Trophoblast cell (in vitro differentiated cells and primary cell): ENCODE measurements at regions not wholly inside any gene's neighbourhood (a gene's known extent, or its start where the extent isn't known, plus 50 kb on each side); places are given as distances from the start of the nearest gene placed in this dataset.
"Not testable (repeated sequence)": the region's sequence is repeated elsewhere in the genome, so short reads cannot be mapped to it uniquely, and the experiment has no call there.

Source experiments
- DNase-seq, 2 donors: peaks; one replicate each; pipeline ENCODE4 v3.0.0-alpha.2; 2016
- H2AFZ ChIP-seq: 2 replicates; pipeline ENCODE4 v1.6.1; 2013; ENCODE audit warnings: low read length, moderate library complexity, mild to moderate bottlenecking; ENCODE audit not compliant: insufficient read depth, poor library complexity
- H2AK5ac ChIP-seq: 2 replicates; pipeline ENCODE4 v1.6.1; 2013; ENCODE audit warnings: mild to moderate bottlenecking, low read length
- H2BK120ac ChIP-seq: 2 replicates; pipeline ENCODE4 v1.6.1; 2013; ENCODE audit warnings: low read length, mild to moderate bottlenecking, moderate library complexity; ENCODE audit not compliant: insufficient read depth, poor library complexity
- H2BK12ac ChIP-seq: 2 replicates; pipeline ENCODE4 v1.6.1; 2013; ENCODE audit warnings: mild to moderate bottlenecking, low read length, moderate library complexity
- H2BK5ac ChIP-seq: 2 replicates; pipeline ENCODE4 v1.6.1; 2013; ENCODE audit warnings: low read length, low read depth, moderate library complexity, mild to moderate bottlenecking; ENCODE audit not compliant: poor library complexity
- H3K14ac ChIP-seq: 2 replicates; pipeline ENCODE4 v1.6.1; 2013; ENCODE audit warnings: mild to moderate bottlenecking, low read length
- H3K18ac ChIP-seq: 2 replicates; pipeline ENCODE4 v1.6.1; 2013; ENCODE audit warnings: mild to moderate bottlenecking, low read length
- H3K23ac ChIP-seq: 2 replicates; pipeline ENCODE4 v1.6.1; 2013; ENCODE audit warnings: low read length
- H3K27ac ChIP-seq: 2 replicates; pipeline ENCODE4 v1.5.1; 2013; ENCODE audit warnings: low read depth, mild to moderate bottlenecking, inconsistent platforms, low read length, moderate library complexity
- H3K27me3 ChIP-seq: 2 replicates; pipeline ENCODE4 v1.6.1; 2013; ENCODE audit warnings: inconsistent platforms, mild to moderate bottlenecking, low read length, moderate library complexity; ENCODE audit not compliant: insufficient read depth
- H3K36me3 ChIP-seq, 2 experiments: 1 replicate in 1 of 2; 2 replicates in 1 of 2; pipeline ENCODE4 v1.6.1; 2013; ENCODE audit warnings: low read length in 2 of 2, mild to moderate bottlenecking in 2 of 2, moderate library complexity in 1 of 2; ENCODE audit not compliant: insufficient read depth in 2 of 2, control insufficient read depth in 1 of 2
- H3K4ac ChIP-seq: 2 replicates; pipeline ENCODE4 v1.6.1; 2013; ENCODE audit warnings: low read depth, mild to moderate bottlenecking, low read length, moderate library complexity
- H3K4me1 ChIP-seq, 2 experiments: 1 replicate in 1 of 2; 2 replicates in 1 of 2; pipeline ENCODE4 v1.6.1; 2013; ENCODE audit warnings: low read length in 2 of 2, mild to moderate bottlenecking in 2 of 2, moderate library complexity in 1 of 2; ENCODE audit not compliant: insufficient read depth in 2 of 2, control insufficient read depth in 1 of 2
- H3K4me2 ChIP-seq: 2 replicates; pipeline ENCODE4 v1.6.1; 2013; ENCODE audit warnings: inconsistent platforms, mild to moderate bottlenecking, low read length, moderate library complexity
- H3K4me3 ChIP-seq: 2 replicates; pipeline ENCODE4 v1.5.1; 2013; ENCODE audit warnings: mild to moderate bottlenecking, low read depth, low read length, inconsistent platforms
- H3K79me1 ChIP-seq: one replicate; pipeline ENCODE4 v1.6.1; 2013; ENCODE audit warnings: low read length
- H3K79me2 ChIP-seq: 2 replicates; pipeline ENCODE4 v1.6.1; 2013; ENCODE audit warnings: low read length, mild to moderate bottlenecking; ENCODE audit not compliant: control insufficient read depth, insufficient read depth, poor library complexity
- H3K9ac ChIP-seq: 2 replicates; pipeline ENCODE4 v1.6.1; 2013; ENCODE audit warnings: mild to moderate bottlenecking, low read length
- H3K9me3 ChIP-seq: 2 replicates; pipeline ENCODE4 v1.6.1; 2013; ENCODE audit warnings: low read depth, mild to moderate bottlenecking, control low read depth, inconsistent platforms, low read length; ENCODE audit not compliant: insufficient read depth
- H4K12ac ChIP-seq: 2 replicates; pipeline ENCODE4 v1.6.1; 2013; ENCODE audit warnings: low read depth, mild to moderate bottlenecking, low read length, moderate library complexity
- H4K8ac ChIP-seq: 2 replicates; pipeline ENCODE4 v1.6.1; 2013; ENCODE audit warnings: low read depth, mild to moderate bottlenecking, low read length, moderate library complexity
- H4K91ac ChIP-seq: one replicate; pipeline ENCODE4 v1.6.1; 2013; ENCODE audit warnings: low read depth, mild to moderate bottlenecking, low read length, moderate library complexity
- WGBS: extraction: QIAGEN DNeasy Blood & Tissue Kit; methylation state at CpG from one replicate; pipeline ENCODE4 v1.1.7; 2013; ENCODE audit warnings: missing lambda C conversion rate; ENCODE audit not compliant: insufficient read length, insufficient coverage; ENCODE audit errors: extremely low coverage; 5-methylcytosine and 5-hydroxymethylcytosine counted together

- H3K4me2 ChIP-seq: no peak overlapping the region
- H3K79me1 ChIP-seq: no peaks in the 10 kb centered on the region
- H3K4me1 ChIP-seq: no peaks in the 10 kb centered on the region
- no peak overlapping the region for H4K91ac ChIP-seq
- H3K4ac ChIP-seq: no peak overlapping the region
- H3K27me3 ChIP-seq: no peaks in the 10 kb centered on the region
- H2BK12ac ChIP-seq: no peak overlapping the region
- H4K8ac ChIP-seq: no peak overlapping the region
- WGBS: no CpG with 5 or more reads among the region's 4 CpGs
- H3K23ac ChIP-seq: no peak overlapping the region
- H3K27ac ChIP-seq: no peak overlapping the region
- H2AK5ac ChIP-seq: no peak overlapping the region
- H2AFZ ChIP-seq: no peak overlapping the region
- no peak overlapping the region for H3K14ac ChIP-seq
- H3K9me3 ChIP-seq: peaks cover 4% of the 10 kb centered on the region
- no peak overlapping the region for H2BK5ac ChIP-seq
- no peak overlapping the region for H3K9ac ChIP-seq
- DNase-seq: no peak
- no peak overlapping the region for H3K4me3 ChIP-seq
- no peaks in the 10 kb centered on the region for H3K79me2 ChIP-seq
- no peaks in the 10 kb centered on the region for H3K36me3 ChIP-seq
- H4K12ac ChIP-seq: no peak overlapping the region
- no peak overlapping the region for H2BK120ac ChIP-seq
- no peak overlapping the region for H3K18ac ChIP-seq
Observed at GRCh38 chrY:21034151-21035061, 278.5 kb downstream of the RPS4Y2 start.

- not testable (repeated sequence) for H4K8ac ChIP-seq, H3K79me1 ChIP-seq, H3K23ac ChIP-seq, H3K9ac ChIP-seq, H3K14ac ChIP-seq, H3K27ac ChIP-seq, H2BK120ac ChIP-seq, H2BK12ac ChIP-seq, H3K18ac ChIP-seq, H2AK5ac ChIP-seq, H2AFZ ChIP-seq, H3K9me3 ChIP-seq, H2BK5ac ChIP-seq, H3K27me3 ChIP-seq, H3K4me1 ChIP-seq, H3K4me3 ChIP-seq, H4K91ac ChIP-seq, H3K4me2 ChIP-seq, DNase-seq, H3K36me3 ChIP-seq, H3K79me2 ChIP-seq, H4K12ac ChIP-seq, H3K4ac ChIP-seq
- WGBS: no CpG with 5 or more reads among the region's 5 CpGs
Observed at GRCh38 chrY:21037398-21037797, 281.5 kb downstream of the RPS4Y2 start.

- no peak for DNase-seq
- Histone ChIP-seq H3K79me1 (no peaks in the 10 kb centered on the region), H2BK12ac (no peak overlapping the region), H2AFZ (no peak overlapping the region), H2BK5ac (no peak overlapping the region), H3K9ac (no peak overlapping the region), H3K36me3 (no peaks in the 10 kb centered on the region), H3K4ac (no peak overlapping the region), H2BK120ac (no peak overlapping the region), H3K4me1 (no peaks in the 10 kb centered on the region), H3K27me3 (no peaks in the 10 kb centered on the region), H3K79me2 (no peaks in the 10 kb centered on the region), H3K4me3 (no peak overlapping the region), H4K91ac (no peak overlapping the region), H3K27ac (no peak overlapping the region), H3K18ac (no peak overlapping the region), H3K9me3 (peaks cover 4% of the 10 kb centered on the region), H3K14ac (no peak overlapping the region), H2AK5ac (no peak overlapping the region), H3K23ac (no peak overlapping the region), H4K8ac (no peak overlapping the region), H4K12ac (no peak overlapping the region), H3K4me2 (no peak overlapping the region)
- no CpG with 5 or more reads among the region's 8 CpGs for WGBS
Observed at GRCh38 chrY:21039811-21040210, 283.9 kb downstream of the RPS4Y2 start.

GRCh38 chrY:21040711-21041110, 284.8 kb downstream of the RPS4Y2 start:
- not testable (repeated sequence) for H3K79me2 ChIP-seq, H3K27ac ChIP-seq, H3K4ac ChIP-seq, DNase-seq, H3K36me3 ChIP-seq, H2AK5ac ChIP-seq, H3K4me3 ChIP-seq, H3K79me1 ChIP-seq, H3K9ac ChIP-seq, H3K4me2 ChIP-seq, H3K4me1 ChIP-seq, H2BK120ac ChIP-seq, H3K27me3 ChIP-seq, H3K9me3 ChIP-seq, H2BK12ac ChIP-seq, H2AFZ ChIP-seq, H4K91ac ChIP-seq, H4K12ac ChIP-seq, H3K23ac ChIP-seq, H2BK5ac ChIP-seq, H3K18ac ChIP-seq, H3K14ac ChIP-seq, H4K8ac ChIP-seq
- WGBS: no CpG with 5 or more reads among the region's 1 CpG
